Superior temporal gyrus (tissue), 1 donor: ENCODE measurements at regions not wholly inside any gene's neighbourhood (a gene's known extent, or its start where the extent isn't known, plus 50 kb on each side); places are given as distances from the start of the nearest gene placed in this dataset.
A peak's percentile ranks its signal among the peaks of the same experiment; 100 is the strongest.
"Not testable (repeated sequence)": the region's sequence is repeated elsewhere in the genome, so short reads cannot be mapped to it uniquely, and the experiment has no call there.

ENCODE experiments used
- DNase-seq: peaks from one replicate; pipeline ENCODE4 v3.0.0-alpha.2; 2016; ENCODE audit errors: extremely low spot score

- DNase-seq = not testable (repeated sequence)
These were observed 50.8 kb upstream of the GRIN2B start for GRCh38 chr12:14032191-14032590.

- no peak for DNase-seq
These were observed 62.4 kb upstream of the GRIN2B start for GRCh38 chr12:14043776-14044175.

GRCh38 chr12:14048941-14049545 is 67.6 kb upstream of the GRIN2B start:
- peak; percentile 34 for DNase-seq

GRCh38 chr12:14057895-14058294 is 76.5 kb upstream of the GRIN2B start:
- DNase-seq = no peak

GRCh38 chr12:14058717-14059116 is 77.3 kb upstream of the GRIN2B start:
- peak; percentile 30 for DNase-seq

- no peak for DNase-seq
These were observed 78.1 kb upstream of the GRIN2B start for GRCh38 chr12:14059548-14059947.

- DNase-seq = no peak
These were observed 84.2 kb upstream of the GRIN2B start for GRCh38 chr12:14065616-14066015.

GRCh38 chr12:14066021-14066420 is 84.6 kb upstream of the GRIN2B start:
- no peak for DNase-seq

- no peak for DNase-seq
These were observed 87.6 kb upstream of the GRIN2B start for GRCh38 chr12:14068961-14069360.

GRCh38 chr12:14071833-14072232 is 90.4 kb upstream of the GRIN2B start:
- no peak for DNase-seq

GRCh38 chr12:14072987-14073386 is 91.6 kb upstream of the GRIN2B start:
- DNase-seq = no peak

- no peak for DNase-seq
These were observed 94.5 kb upstream of the GRIN2B start for GRCh38 chr12:14075797-14076393.

- no peak for DNase-seq
These were observed 95.1 kb upstream of the GRIN2B start for GRCh38 chr12:14076538-14076937.

- DNase-seq = no peak
These were observed 105.4 kb upstream of the GRIN2B start for GRCh38 chr12:14086838-14087237.

GRCh38 chr12:14099994-14100393 is 118.6 kb upstream of the GRIN2B start:
- no peak for DNase-seq

- DNase-seq = not testable (repeated sequence)
These were observed 120.2 kb upstream of the GRIN2B start for GRCh38 chr12:14101556-14101955.

GRCh38 chr12:14111230-14111865 is 129.9 kb upstream of the GRIN2B start:
- no peak for DNase-seq

- peak; percentile 31 for DNase-seq
These were observed 131.6 kb upstream of the GRIN2B start for GRCh38 chr12:14113031-14113430.

- no peak for DNase-seq
These were observed 145.3 kb upstream of the GRIN2B start for GRCh38 chr12:14126692-14127091.

GRCh38 chr12:14129611-14130195 is 148.3 kb upstream of the GRIN2B start:
- DNase-seq = peak; percentile 57

- DNase-seq = no peak
These were observed 154.6 kb upstream of the GRIN2B start for GRCh38 chr12:14135996-14136395.

GRCh38 chr12:14138495-14138894 is 157.1 kb upstream of the GRIN2B start:
- DNase-seq = no peak
